Natural killer cell (primary cell): ENCODE measurements at regions not wholly inside any gene's neighbourhood (a gene's known extent, or its start where the extent isn't known, plus 50 kb on each side); places are given as distances from the start of the nearest gene placed in this dataset.
"Not testable (repeated sequence)": the region's sequence is repeated elsewhere in the genome, so short reads cannot be mapped to it uniquely, and the experiment has no call there.

Experiments
- ATAC-seq, 3 donors: fragments of 150-1000 bp in 2 of 3; fragments of 200-7000 bp in 1 of 3; cut with Tn5 transposase; 1 replicate in 1 of 3; 2 replicates in 2 of 3; pipeline ENCODE4 v1.10.0; 2021; ENCODE audit warnings: mild to moderate bottlenecking in 2 of 3, moderate library complexity in 2 of 3
- DNase-seq, 2 donors: peaks; one replicate each; pipeline versions ENCODE4 v3.0.0 to v3.0.0-alpha.2; 2013 to 2021; ENCODE audit warnings: mixed read lengths in 1 of 2
- H3K27ac ChIP-seq: one replicate; pipeline ENCODE4 v1.5.1; 2013; ENCODE audit warnings: mild to moderate bottlenecking, low read length
- H3K27me3 ChIP-seq: one replicate; pipeline ENCODE4 v1.6.1; 2013; ENCODE audit warnings: low read length; ENCODE audit not compliant: control insufficient read depth, insufficient read depth
- H3K36me3 ChIP-seq: one replicate; pipeline ENCODE4 v1.6.1; 2013; ENCODE audit warnings: low read length; ENCODE audit not compliant: control insufficient read depth, insufficient read depth
- H3K4me1 ChIP-seq: one replicate; pipeline ENCODE4 v1.6.1; 2013; ENCODE audit warnings: low read length; ENCODE audit not compliant: control insufficient read depth, insufficient read depth
- H3K4me3 ChIP-seq: one replicate; pipeline ENCODE4 v1.5.1; 2013; ENCODE audit warnings: low read length
- H3K9me3 ChIP-seq: one replicate; pipeline ENCODE4 v1.6.1; 2013; ENCODE audit warnings: low read length; ENCODE audit not compliant: control insufficient read depth, insufficient read depth
- H3K27ac Mint-ChIP-seq, 2 donors: one replicate each; pipeline ENCODE4 v1.8.0; 2022; ENCODE audit warnings: mild to moderate bottlenecking in 2 of 2, mixed read lengths in 2 of 2, moderate library complexity in 1 of 2
- H3K27me3 Mint-ChIP-seq, 2 donors: one replicate each; pipeline ENCODE4 v1.8.0; 2022; ENCODE audit warnings: low read depth in 2 of 2, mixed read lengths in 2 of 2
- H3K36me3 Mint-ChIP-seq: one replicate; pipeline ENCODE4 v1.8.0; 2022; ENCODE audit warnings: mixed read lengths
- H3K4me1 Mint-ChIP-seq, 2 donors: one replicate each; pipeline ENCODE4 v1.8.0; 2022; ENCODE audit warnings: mixed read lengths in 2 of 2
- H3K4me3 Mint-ChIP-seq: one replicate; pipeline ENCODE4 v1.8.0; 2022; ENCODE audit warnings: mild to moderate bottlenecking, moderate library complexity, mixed read lengths
- H3K9me3 Mint-ChIP-seq, 2 donors: one replicate each; pipeline ENCODE4 v1.8.0; 2022; ENCODE audit warnings: mixed read lengths in 2 of 2
- WGBS: methylation state at CpG from one replicate; pipeline ENCODE4 v1.1.7; 2013; ENCODE audit warnings: missing lambda C conversion rate; ENCODE audit not compliant: insufficient coverage; 5-methylcytosine and 5-hydroxymethylcytosine counted together
- intact Hi-C: fragments of 100-400 bp; cut with micrococcal nuclease; formaldehyde crosslinking; loops from one replicate; pipeline ENCODE4 v1.14.2; 2022
- TF ChIP-seq, protein P1 (sequence below): fragments of 200-600 bp; IDR thresholded peaks from one replicate; pipeline ENCODE4 v1.8.0; 2022; ENCODE audit warnings: antibody characterized with exemption

DNA sequence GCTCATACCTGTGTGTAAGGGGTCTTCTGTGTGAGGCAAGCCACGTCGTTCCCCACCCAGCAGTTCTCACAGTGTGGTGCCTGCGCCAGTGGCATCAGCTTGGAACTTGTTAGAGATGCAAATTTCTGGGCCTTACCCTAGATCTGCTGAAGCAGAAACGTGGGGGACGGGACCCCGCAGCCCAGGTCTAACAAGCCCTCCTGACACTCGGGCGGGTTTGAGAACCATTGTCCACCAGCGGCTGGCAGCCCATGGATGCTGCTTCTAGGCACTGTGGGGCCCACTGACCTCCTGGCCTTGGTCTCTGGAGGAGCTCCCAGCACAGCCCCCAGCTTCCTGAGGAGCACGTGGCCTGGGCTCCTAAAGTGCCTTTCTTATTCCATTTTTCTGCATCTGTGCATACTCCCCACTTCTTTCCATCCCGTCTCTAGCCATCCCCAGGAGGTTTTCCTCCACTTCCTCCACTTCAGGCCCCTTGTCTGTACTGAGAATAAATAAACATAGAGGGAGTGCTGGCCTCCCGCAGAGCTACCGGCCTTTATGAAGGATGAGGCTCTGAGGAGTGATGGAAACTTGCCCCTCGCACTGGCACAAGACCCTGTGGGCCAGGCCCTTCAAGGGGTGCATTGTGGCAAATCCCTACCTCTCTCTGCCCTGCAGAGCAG is 94.3 kb downstream of the GALR1 start:
- WGBS = 81% methylated on average over 14 of the region's 14 CpGs
- TF ChIP-seq, protein P1, sequence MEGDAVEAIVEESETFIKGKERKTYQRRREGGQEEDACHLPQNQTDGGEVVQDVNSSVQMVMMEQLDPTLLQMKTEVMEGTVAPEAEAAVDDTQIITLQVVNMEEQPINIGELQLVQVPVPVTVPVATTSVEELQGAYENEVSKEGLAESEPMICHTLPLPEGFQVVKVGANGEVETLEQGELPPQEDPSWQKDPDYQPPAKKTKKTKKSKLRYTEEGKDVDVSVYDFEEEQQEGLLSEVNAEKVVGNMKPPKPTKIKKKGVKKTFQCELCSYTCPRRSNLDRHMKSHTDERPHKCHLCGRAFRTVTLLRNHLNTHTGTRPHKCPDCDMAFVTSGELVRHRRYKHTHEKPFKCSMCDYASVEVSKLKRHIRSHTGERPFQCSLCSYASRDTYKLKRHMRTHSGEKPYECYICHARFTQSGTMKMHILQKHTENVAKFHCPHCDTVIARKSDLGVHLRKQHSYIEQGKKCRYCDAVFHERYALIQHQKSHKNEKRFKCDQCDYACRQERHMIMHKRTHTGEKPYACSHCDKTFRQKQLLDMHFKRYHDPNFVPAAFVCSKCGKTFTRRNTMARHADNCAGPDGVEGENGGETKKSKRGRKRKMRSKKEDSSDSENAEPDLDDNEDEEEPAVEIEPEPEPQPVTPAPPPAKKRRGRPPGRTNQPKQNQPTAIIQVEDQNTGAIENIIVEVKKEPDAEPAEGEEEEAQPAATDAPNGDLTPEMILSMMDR = no peak
- Mint-ChIP-seq H3K4me3 (no peak overlapping the region), H3K4me1 (no peaks in the 10 kb centered on the region), H3K27ac (no peak overlapping the region), H3K27me3 (peaks cover 0 to 14% of the 10 kb centered on the region in 2 donors), H3K9me3 (no peaks in the 10 kb centered on the region), H3K36me3 (no peaks in the 10 kb centered on the region)
- no peaks in the 10 kb centered on the region for H3K9me3 ChIP-seq
- DNase-seq (no peak), ATAC-seq (no peak)
- H3K27ac ChIP-seq = no peak overlapping the region
- no peak overlapping the region for H3K4me3 ChIP-seq
- no peaks in the 10 kb centered on the region for H3K27me3 ChIP-seq
- no peaks in the 10 kb centered on the region for H3K4me1 ChIP-seq
- intact Hi-C loops = no loop called here
- H3K36me3 ChIP-seq = no peaks in the 10 kb centered on the region

DNA sequence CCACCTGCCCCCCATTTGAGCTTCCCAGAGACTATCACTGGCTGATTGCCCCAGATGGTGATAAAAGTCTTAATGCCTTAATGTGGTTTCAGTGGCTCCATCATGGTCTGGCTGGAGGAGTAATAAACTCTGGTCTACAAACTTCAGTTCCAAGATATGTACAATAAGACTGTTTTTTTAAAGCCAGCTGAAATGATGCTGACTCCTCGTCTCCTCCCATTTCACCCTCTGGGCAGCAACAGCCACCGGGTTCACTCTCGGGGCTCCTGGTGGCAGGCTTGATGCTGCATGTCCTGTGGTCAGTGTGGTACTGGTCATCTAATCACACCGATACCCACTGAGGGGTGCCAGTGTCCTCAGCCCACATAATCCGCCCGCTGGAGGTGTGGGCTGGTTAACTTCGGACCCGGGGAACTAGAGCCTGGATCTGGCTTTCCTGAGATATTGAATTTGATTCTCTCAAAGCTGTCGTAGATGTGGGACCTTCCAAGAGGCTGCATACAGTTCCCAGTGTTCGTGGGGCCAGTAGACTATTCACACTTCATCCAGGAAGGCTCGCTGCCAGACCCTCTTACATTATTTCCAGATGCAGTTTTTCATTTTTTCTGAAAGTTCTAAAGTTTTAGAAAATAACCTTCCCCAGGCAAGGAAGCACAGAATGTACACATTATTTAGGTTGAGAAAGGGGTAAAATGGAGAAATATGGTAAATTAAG is 95.3 kb downstream of the GALR1 start:
- Mint-ChIP-seq H3K4me1 (no peaks in the 10 kb centered on the region), H3K4me3 (no peak overlapping the region), H3K36me3 (no peaks in the 10 kb centered on the region), H3K27ac (no peak overlapping the region), H3K9me3 (no peaks in the 10 kb centered on the region), H3K27me3 (peaks cover 2 to 21% of the 10 kb centered on the region in 2 donors)
- Histone ChIP-seq H3K27ac (no peak overlapping the region), H3K4me1 (no peaks in the 10 kb centered on the region), H3K9me3 (no peaks in the 10 kb centered on the region), H3K4me3 (no peak overlapping the region), H3K27me3 (no peaks in the 10 kb centered on the region), H3K36me3 (no peaks in the 10 kb centered on the region)
- intact Hi-C loops = no loop called here
- WGBS = 88% methylated on average over 11 of the region's 11 CpGs
- TF ChIP-seq, protein P1 = no peak
- ATAC-seq = no peak
- DNase-seq = no peak

DNA sequence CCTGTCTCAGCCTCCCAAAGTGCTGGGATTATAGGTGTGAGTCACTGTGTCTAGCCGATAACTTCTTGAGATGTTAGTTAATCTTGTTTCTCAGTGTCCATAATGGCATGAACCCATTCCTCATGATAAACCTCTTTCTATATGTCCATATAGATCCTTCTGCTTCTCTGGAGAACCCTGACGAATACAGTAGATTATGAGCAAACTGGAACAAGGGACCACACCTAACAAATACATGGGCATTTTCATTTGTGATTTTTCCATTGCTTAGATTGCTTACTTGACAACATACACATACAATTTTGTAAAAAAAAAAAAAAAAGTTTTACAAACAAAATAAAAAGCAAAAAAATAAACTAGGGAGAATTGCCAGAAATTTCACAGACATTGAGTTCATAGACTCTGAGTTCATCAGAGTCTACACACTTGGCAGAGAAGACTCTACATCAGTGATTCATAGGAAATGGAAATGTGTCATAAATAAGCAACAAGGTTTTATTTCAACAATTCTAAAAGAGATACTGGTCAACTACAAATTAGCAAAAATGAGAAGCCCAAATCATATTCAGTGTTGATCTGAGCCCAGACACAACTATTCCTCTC is 96.7 kb downstream of the GALR1 start:
- Mint-ChIP-seq H3K36me3 (no peaks in the 10 kb centered on the region), H3K27me3 (peaks cover 9 to 35% of the 10 kb centered on the region in 2 donors), H3K27ac (no peak overlapping the region), H3K9me3 (no peaks in the 10 kb centered on the region), H3K4me3 (no peak overlapping the region), H3K4me1 (no peaks in the 10 kb centered on the region)
- H3K4me1 ChIP-seq = no peaks in the 10 kb centered on the region
- no peaks in the 10 kb centered on the region for H3K9me3 ChIP-seq
- TF ChIP-seq, protein P1 = no peak
- intact Hi-C loops = no loop called here
- H3K27ac ChIP-seq = no peak overlapping the region
- H3K36me3 ChIP-seq = no peaks in the 10 kb centered on the region
- WGBS = 100% methylated on average over 2 of the region's 2 CpGs
- H3K4me3 ChIP-seq = no peak overlapping the region
- ATAC-seq = no peak
- no peaks in the 10 kb centered on the region for H3K27me3 ChIP-seq
- no peak for DNase-seq

DNA sequence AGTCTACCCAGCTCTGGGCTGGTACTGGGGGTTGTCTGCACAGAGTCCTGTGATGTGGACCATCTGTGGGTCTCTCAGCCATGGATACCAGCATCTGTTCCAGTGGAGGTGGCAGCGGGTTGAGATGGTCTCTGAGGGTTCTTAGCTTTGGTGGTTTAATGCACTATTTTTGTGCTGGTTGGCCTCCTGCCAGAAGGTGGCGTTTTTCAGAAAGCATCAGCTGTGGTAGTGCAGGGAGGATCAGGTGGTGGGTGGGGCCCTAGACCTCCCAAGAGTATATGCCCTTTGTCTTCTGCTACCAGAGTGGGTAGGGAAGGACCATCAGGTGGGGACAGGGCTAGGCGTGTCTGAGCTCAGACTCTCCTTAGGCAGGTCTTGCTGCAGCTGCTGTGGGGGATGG is 103.7 kb downstream of the GALR1 start:
- peaks cover 43 to 74% of the 10 kb centered on the region in 2 donors for H3K27me3 Mint-ChIP-seq
- H3K36me3 ChIP-seq, DNase-seq, H3K27ac ChIP-seq, H3K9me3 Mint-ChIP-seq, H3K4me1 ChIP-seq, intact Hi-C loops, H3K9me3 ChIP-seq, H3K4me1 Mint-ChIP-seq, H3K4me3 ChIP-seq, ATAC-seq, H3K27me3 ChIP-seq, H3K4me3 Mint-ChIP-seq, H3K27ac Mint-ChIP-seq, H3K36me3 Mint-ChIP-seq: not testable (repeated sequence)
- WGBS = 80% methylated on average over 3 of the region's 3 CpGs
